Sigmoid colon (tissue), 4 donors: ENCODE measurements at regions not wholly inside any gene's neighbourhood (a gene's known extent, or its start where the extent isn't known, plus 50 kb on each side); places are given as distances from the start of the nearest gene placed in this dataset.

Source experiments
- EP300 ChIP-seq, 4 donors: sonication (generic); formaldehyde crosslinking; IDR thresholded peaks; one replicate each; pipeline ENCODE4 v1.6.1; 2017; ENCODE audit warnings: antibody characterized with exemption in 4 of 4
- POLR2A ChIP-seq, 2 donors: fragments of 450-650 bp; IDR thresholded peaks; one replicate each; pipeline ENCODE4 v1.6.1; 2016; ENCODE audit warnings: antibody characterized with exemption in 2 of 2, mild to moderate bottlenecking in 2 of 2, moderate library complexity in 2 of 2
- POLR2AphosphoS5 ChIP-seq, 4 donors: sonication (generic); formaldehyde crosslinking; IDR thresholded peaks; one replicate each; pipeline ENCODE4 v1.6.1; 2017; ENCODE audit warnings: antibody characterized with exemption in 4 of 4
- TF ChIP-seq, protein P1 (sequence below), 4 experiments: fragments of 450-650 bp in 3 of 4; fragments of 200-600 bp in 1 of 4; IDR thresholded peaks; one replicate each; pipeline ENCODE4 v1.5.1; 2016 to 2019; ENCODE audit warnings: antibody characterized with exemption in 4 of 4, mild to moderate bottlenecking in 3 of 4, moderate library complexity in 2 of 4

DNA sequence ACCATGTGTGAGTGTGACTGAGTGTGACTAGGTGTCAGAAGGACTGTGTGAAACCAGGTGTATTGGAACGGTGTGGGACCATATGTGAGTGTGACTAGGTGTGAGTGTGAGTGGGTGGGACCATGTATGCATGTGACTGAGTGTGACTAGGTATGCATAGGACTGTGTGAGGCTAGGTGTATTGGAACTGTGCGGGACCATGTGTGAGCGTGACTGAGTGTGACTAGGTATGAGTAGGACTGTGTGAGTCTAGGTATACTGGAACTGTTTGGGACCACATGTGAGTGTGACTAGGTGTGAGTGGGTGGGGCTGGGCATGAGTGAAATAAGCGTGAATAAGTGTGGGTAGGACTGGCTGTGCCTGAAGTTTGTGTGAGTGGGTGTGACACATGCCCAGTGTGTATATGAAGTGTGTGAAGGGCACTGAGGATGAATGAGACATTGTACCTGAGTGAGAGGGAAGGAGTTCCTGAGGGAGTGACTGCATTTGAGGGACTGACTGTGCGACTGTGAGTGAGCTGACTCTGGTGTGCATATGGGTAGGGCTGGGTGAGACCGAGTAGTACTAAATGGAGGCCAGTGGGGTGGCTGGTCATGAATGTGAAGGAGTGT lies 247.0 kb upstream of the CCDC54 start:
- TF ChIP-seq POLR2AphosphoS5 (IDR thresholded peaks at IDR 0.05) (no peak), POLR2A (IDR thresholded peaks at IDR 0.05) (no peak), EP300 (IDR thresholded peaks at IDR 0.05) (no peak)
- TF ChIP-seq, protein P1, sequence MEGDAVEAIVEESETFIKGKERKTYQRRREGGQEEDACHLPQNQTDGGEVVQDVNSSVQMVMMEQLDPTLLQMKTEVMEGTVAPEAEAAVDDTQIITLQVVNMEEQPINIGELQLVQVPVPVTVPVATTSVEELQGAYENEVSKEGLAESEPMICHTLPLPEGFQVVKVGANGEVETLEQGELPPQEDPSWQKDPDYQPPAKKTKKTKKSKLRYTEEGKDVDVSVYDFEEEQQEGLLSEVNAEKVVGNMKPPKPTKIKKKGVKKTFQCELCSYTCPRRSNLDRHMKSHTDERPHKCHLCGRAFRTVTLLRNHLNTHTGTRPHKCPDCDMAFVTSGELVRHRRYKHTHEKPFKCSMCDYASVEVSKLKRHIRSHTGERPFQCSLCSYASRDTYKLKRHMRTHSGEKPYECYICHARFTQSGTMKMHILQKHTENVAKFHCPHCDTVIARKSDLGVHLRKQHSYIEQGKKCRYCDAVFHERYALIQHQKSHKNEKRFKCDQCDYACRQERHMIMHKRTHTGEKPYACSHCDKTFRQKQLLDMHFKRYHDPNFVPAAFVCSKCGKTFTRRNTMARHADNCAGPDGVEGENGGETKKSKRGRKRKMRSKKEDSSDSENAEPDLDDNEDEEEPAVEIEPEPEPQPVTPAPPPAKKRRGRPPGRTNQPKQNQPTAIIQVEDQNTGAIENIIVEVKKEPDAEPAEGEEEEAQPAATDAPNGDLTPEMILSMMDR (IDR thresholded peaks at IDR 0.05), result no peak
